Ishikawa (cell line): ENCODE measurements at regions not wholly inside any gene's neighbourhood (a gene's known extent, or its start where the extent isn't known, plus 50 kb on each side); places are given as distances from the start of the nearest gene placed in this dataset.

Experiments
- CEBPB ChIP-seq: IDR thresholded peaks from 2 replicates; pipeline ENCODE4 v1.6.1; 2012
- EP300 ChIP-seq: IDR thresholded peaks from 2 replicates; pipeline ENCODE4 v1.6.1; 2012; ENCODE audit warnings: borderline replicate concordance
- FOXM1 ChIP-seq: IDR thresholded peaks from 2 replicates; pipeline ENCODE4 v1.6.1; 2012; ENCODE audit warnings: low read depth, borderline replicate concordance
- NFIC ChIP-seq: IDR thresholded peaks from 2 replicates; pipeline ENCODE4 v1.6.1; 2012
- RAD21 ChIP-seq: IDR thresholded peaks from 2 replicates; pipeline ENCODE4 v1.6.1; 2012; ENCODE audit warnings: low read depth
- TAF1 ChIP-seq: IDR thresholded peaks from 2 replicates; pipeline ENCODE4 v1.6.1; 2012; ENCODE audit warnings: low read depth, mild to moderate bottlenecking
- TCF12 ChIP-seq: IDR thresholded peaks from 2 replicates; pipeline ENCODE4 v1.6.1; 2012; ENCODE audit warnings: low read depth
- YY1 ChIP-seq: IDR thresholded peaks from 2 replicates; pipeline ENCODE4 v1.6.1; 2012; ENCODE audit warnings: low read depth
- TF ChIP-seq, protein P1 (sequence below): IDR thresholded peaks from 2 replicates; pipeline ENCODE4 v1.6.1; 2012; ENCODE audit warnings: low read depth, mild to moderate bottlenecking
- TF ChIP-seq, protein P2 (sequence below): IDR thresholded peaks from 2 replicates; pipeline ENCODE4 v1.6.1; 2012
- TF ChIP-seq, protein P3 (sequence below): IDR thresholded peaks from 2 replicates; pipeline ENCODE4 v1.6.1; 2012

DNA sequence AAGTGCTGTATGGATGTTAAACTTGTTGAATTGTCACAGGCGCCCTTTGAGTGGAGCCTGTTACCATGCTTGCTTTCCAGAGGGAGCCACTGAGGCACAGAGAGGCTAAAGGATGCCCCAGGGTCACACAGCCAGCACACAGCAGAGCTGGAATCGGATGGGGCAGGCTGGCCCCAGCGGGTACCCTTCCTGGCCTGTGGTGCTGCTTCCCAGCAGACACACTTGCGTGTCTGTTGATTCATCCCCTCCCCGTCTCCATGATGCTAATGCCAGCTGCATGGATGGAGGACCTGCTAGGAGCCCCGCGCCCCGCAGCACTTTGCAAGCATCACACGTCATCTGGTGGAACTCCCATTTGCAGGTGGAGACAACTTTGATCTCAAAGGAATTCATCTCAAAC lies 52.4 kb upstream of the SHISAL1 start:
- no peak for TF ChIP-seq TCF12
- no peak for TF ChIP-seq CEBPB
- no peak for TF ChIP-seq RAD21
- TF ChIP-seq, protein P1, sequence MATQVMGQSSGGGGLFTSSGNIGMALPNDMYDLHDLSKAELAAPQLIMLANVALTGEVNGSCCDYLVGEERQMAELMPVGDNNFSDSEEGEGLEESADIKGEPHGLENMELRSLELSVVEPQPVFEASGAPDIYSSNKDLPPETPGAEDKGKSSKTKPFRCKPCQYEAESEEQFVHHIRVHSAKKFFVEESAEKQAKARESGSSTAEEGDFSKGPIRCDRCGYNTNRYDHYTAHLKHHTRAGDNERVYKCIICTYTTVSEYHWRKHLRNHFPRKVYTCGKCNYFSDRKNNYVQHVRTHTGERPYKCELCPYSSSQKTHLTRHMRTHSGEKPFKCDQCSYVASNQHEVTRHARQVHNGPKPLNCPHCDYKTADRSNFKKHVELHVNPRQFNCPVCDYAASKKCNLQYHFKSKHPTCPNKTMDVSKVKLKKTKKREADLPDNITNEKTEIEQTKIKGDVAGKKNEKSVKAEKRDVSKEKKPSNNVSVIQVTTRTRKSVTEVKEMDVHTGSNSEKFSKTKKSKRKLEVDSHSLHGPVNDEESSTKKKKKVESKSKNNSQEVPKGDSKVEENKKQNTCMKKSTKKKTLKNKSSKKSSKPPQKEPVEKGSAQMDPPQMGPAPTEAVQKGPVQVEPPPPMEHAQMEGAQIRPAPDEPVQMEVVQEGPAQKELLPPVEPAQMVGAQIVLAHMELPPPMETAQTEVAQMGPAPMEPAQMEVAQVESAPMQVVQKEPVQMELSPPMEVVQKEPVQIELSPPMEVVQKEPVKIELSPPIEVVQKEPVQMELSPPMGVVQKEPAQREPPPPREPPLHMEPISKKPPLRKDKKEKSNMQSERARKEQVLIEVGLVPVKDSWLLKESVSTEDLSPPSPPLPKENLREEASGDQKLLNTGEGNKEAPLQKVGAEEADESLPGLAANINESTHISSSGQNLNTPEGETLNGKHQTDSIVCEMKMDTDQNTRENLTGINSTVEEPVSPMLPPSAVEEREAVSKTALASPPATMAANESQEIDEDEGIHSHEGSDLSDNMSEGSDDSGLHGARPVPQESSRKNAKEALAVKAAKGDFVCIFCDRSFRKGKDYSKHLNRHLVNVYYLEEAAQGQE: no peak
- TF ChIP-seq TAF1: no peak
- TF ChIP-seq EP300: no peak
- no peak for TF ChIP-seq YY1
- TF ChIP-seq, protein P2, sequence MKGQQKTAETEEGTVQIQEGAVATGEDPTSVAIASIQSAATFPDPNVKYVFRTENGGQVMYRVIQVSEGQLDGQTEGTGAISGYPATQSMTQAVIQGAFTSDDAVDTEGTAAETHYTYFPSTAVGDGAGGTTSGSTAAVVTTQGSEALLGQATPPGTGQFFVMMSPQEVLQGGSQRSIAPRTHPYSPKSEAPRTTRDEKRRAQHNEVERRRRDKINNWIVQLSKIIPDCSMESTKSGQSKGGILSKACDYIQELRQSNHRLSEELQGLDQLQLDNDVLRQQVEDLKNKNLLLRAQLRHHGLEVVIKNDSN: no peak
- TF ChIP-seq, protein P3, sequence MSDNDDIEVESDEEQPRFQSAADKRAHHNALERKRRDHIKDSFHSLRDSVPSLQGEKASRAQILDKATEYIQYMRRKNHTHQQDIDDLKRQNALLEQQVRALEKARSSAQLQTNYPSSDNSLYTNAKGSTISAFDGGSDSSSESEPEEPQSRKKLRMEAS: no peak
- TF ChIP-seq NFIC: no peak
- no peak for TF ChIP-seq FOXM1
